ENCODE measurements at regions not wholly inside any gene's neighbourhood (a gene's known extent, or its start where the extent isn't known, plus 50 kb on each side); places are given as distances from the start of the nearest gene placed in this dataset.

DNA sequence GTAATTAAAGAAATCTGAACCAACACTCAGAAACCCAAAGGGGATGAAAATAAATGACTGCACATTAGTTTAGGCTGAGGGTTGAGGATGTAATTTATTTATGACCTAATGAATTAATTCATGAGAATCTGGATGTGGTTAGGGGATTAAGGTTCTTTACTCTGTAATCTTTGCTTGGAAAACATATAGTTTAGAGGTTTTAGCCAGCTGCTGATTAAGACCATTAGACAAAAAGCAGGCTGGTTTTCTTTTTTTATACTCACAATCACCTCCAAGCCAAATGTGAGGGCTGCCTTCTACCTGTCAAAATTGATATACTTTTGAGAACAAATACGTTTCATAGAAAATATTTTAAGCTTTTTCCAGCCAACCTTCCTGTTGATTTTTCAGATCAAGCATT, 2705.8 kb downstream of the PCDH7 start:
- TF ChIP-seq CTCF (IDR thresholded peaks at IDR 0.05) (no peak), ZFX (IDR thresholded peaks at IDR 0.05; ENCODE audit: borderline replicate concordance) (no peak)

Data from 22Rv1 (cell line).